ENCODE measurements at regions not wholly inside any gene's neighbourhood (a gene's known extent, or its start where the extent isn't known, plus 50 kb on each side); places are given as distances from the start of the nearest gene placed in this dataset.

- TF ChIP-seq, protein P1, sequence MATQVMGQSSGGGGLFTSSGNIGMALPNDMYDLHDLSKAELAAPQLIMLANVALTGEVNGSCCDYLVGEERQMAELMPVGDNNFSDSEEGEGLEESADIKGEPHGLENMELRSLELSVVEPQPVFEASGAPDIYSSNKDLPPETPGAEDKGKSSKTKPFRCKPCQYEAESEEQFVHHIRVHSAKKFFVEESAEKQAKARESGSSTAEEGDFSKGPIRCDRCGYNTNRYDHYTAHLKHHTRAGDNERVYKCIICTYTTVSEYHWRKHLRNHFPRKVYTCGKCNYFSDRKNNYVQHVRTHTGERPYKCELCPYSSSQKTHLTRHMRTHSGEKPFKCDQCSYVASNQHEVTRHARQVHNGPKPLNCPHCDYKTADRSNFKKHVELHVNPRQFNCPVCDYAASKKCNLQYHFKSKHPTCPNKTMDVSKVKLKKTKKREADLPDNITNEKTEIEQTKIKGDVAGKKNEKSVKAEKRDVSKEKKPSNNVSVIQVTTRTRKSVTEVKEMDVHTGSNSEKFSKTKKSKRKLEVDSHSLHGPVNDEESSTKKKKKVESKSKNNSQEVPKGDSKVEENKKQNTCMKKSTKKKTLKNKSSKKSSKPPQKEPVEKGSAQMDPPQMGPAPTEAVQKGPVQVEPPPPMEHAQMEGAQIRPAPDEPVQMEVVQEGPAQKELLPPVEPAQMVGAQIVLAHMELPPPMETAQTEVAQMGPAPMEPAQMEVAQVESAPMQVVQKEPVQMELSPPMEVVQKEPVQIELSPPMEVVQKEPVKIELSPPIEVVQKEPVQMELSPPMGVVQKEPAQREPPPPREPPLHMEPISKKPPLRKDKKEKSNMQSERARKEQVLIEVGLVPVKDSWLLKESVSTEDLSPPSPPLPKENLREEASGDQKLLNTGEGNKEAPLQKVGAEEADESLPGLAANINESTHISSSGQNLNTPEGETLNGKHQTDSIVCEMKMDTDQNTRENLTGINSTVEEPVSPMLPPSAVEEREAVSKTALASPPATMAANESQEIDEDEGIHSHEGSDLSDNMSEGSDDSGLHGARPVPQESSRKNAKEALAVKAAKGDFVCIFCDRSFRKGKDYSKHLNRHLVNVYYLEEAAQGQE (IDR thresholded peaks at IDR 0.05; ENCODE audit: unreplicated experiment): no peak
These were observed 209.2 kb upstream of the IRX4 start (continued) for GRCh38 chr5:2091921-2092320.

- H3K9me2 ChIP-seq (ENCODE audit: insufficient read depth): 0 out of 2 replicates have a peak, but pooled peaks cover 2% of the 10 kb centered on the region
- peaks cover 8% of the 10 kb centered on the region for H3K36me3 Mint-ChIP-seq (ENCODE audit: low read depth)
- H3K79me2 ChIP-seq (replicated peaks; ENCODE audit: insufficient read depth): no peaks in the 10 kb centered on the region
- H3K27me3 ChIP-seq (ENCODE audit: insufficient read depth): no peaks in the 10 kb centered on the region
- TF ChIP-seq EZH2phosphoT487 (IDR thresholded peaks at IDR 0.05; ENCODE audit: unreplicated experiment) (no peak), CREB1 (CRISPR knock-in tag; IDR thresholded peaks at IDR 0.05; ENCODE audit: low read depth) (no peak), NANOG (IDR thresholded peaks at IDR 0.05; ENCODE audit: borderline replicate concordance) (no peak), ZNF331 (CRISPR knock-in tag; IDR thresholded peaks at IDR 0.05; ENCODE audit: low read depth) (no peak), CTCF (conservative IDR thresholded peaks at IDR 0.05; ENCODE audit: low read depth in 2 of 2) (no peak), ZNF114 (CRISPR knock-in tag; IDR thresholded peaks at IDR 0.05) (no peak), ZNF462 (CRISPR knock-in tag; IDR thresholded peaks at IDR 0.05) (no peak)
- TF ChIP-seq, protein P1 (IDR thresholded peaks at IDR 0.05; ENCODE audit: unreplicated experiment): no peak
- TF ChIP-seq, protein P2, sequence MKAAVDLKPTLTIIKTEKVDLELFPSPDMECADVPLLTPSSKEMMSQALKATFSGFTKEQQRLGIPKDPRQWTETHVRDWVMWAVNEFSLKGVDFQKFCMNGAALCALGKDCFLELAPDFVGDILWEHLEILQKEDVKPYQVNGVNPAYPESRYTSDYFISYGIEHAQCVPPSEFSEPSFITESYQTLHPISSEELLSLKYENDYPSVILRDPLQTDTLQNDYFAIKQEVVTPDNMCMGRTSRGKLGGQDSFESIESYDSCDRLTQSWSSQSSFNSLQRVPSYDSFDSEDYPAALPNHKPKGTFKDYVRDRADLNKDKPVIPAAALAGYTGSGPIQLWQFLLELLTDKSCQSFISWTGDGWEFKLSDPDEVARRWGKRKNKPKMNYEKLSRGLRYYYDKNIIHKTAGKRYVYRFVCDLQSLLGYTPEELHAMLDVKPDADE (IDR thresholded peaks at IDR 0.05): no peak
- ATAC-seq (no peak), DNase-seq (ENCODE audit: low spot score) (no peak)
- H3K27ac Mint-ChIP-seq: no peak overlapping the region
- H3K4me2 ChIP-seq: no peak overlapping the region
- H3K36me3 ChIP-seq (ENCODE audit: insufficient read depth): no peaks in the 10 kb centered on the region
- H3K27me3 Mint-ChIP-seq (ENCODE audit: insufficient read depth, low read depth, poor library complexity): peaks cover 3% of the 10 kb centered on the region
- H3K4me3 ChIP-seq: no peak overlapping the region
- H3K4me1 Mint-ChIP-seq: peaks cover 30% of the 10 kb centered on the region
- peaks cover 13% of the 10 kb centered on the region for H3K9me3 Mint-ChIP-seq
- no peak overlapping the region for H2AFZ ChIP-seq
- no peaks in the 10 kb centered on the region for H4K20me1 ChIP-seq (replicated peaks; ENCODE audit: insufficient read depth)
- H3K27ac ChIP-seq (ENCODE audit: low read depth): no peak overlapping the region
- no peaks in the 10 kb centered on the region for H3F3A ChIP-seq (replicated peaks; ENCODE audit: low read depth)
- H3K4me3 Mint-ChIP-seq: no peak overlapping the region
- peaks cover 22% of the 10 kb centered on the region for H3K4me1 ChIP-seq (ENCODE audit: insufficient read depth)
These were observed 205.3 kb upstream of the IRX4 start for GRCh38 chr5:2087980-2088379.

Measured in GM23338 (cell line).